PC-9 (cell line): ENCODE measurements at regions not wholly inside any gene's neighbourhood (a gene's known extent, or its start where the extent isn't known, plus 50 kb on each side); places are given as distances from the start of the nearest gene placed in this dataset.

ENCODE experiments used
- BruUV-seq: library from RNA; stranded (reverse); fragments of 400-500 nt; replicated peaks from 2 replicates; lab custom pipeline; 2021; lab: Mats Ljungman, UMichigan
- CTCF ChIA-PET: fragments of 300-600 bp; sonication (Branson Sonifier 250); formaldehyde crosslinking; loops from one replicate; lab custom pipeline; 2022; ENCODE audit warnings: antibody characterized with exemption; lab: Charles Lee
- POLR2A ChIA-PET: fragments of 300-600 bp; sonication (Branson Sonifier 250); formaldehyde crosslinking; loops from one replicate; lab custom pipeline; 2022; ENCODE audit warnings: antibody characterized with exemption; ENCODE audit not compliant: unreplicated experiment; lab: Charles Lee
- DNase-seq, 2 experiments: peaks; one replicate each; pipeline versions ENCODE4 v3.0.0 to v3.0.0-alpha.2; 2015 to 2022; ENCODE audit warnings: mixed read lengths in 1 of 2
- H2AFZ ChIP-seq: fragments of 200-600 bp; sonication (generic); 2 replicates; pipeline ENCODE4 v1.8.1; 2017; ENCODE audit warnings: antibody characterized with exemption
- H3F3A ChIP-seq: fragments of 200-600 bp; sonication (generic); 2 replicates; pipeline ENCODE4 v1.8.1; 2017; ENCODE audit warnings: antibody characterized with exemption, mild to moderate bottlenecking, low read depth; ENCODE audit not compliant: insufficient read depth
- H3K27ac ChIP-seq: fragments of 200-600 bp; sonication (generic); 2 replicates; pipeline ENCODE4 v1.6.1; 2016; ENCODE audit warnings: mixed run types
- H3K27me3 ChIP-seq: fragments of 200-600 bp; sonication (generic); 2 replicates; pipeline ENCODE4 v1.6.1; 2016; ENCODE audit warnings: low read depth, mixed run types; ENCODE audit not compliant: insufficient read depth
- H3K36me3 ChIP-seq: fragments of 200-600 bp; sonication (generic); 2 replicates; pipeline ENCODE4 v1.6.1; 2016; ENCODE audit warnings: low read depth, mixed run types
- H3K4me1 ChIP-seq: fragments of 200-600 bp; sonication (generic); replicated peaks from 2 replicates; pipeline ENCODE4 v1.6.1; 2016; ENCODE audit warnings: mixed run types; ENCODE audit not compliant: insufficient read depth
- H3K4me2 ChIP-seq: fragments of 200-600 bp; sonication (generic); 2 replicates; pipeline ENCODE4 v1.6.1; 2017; ENCODE audit warnings: mixed run types
- H3K4me3 ChIP-seq: fragments of 200-600 bp; sonication (generic); 2 replicates; pipeline ENCODE4 v1.6.1; 2016; ENCODE audit warnings: mixed run types
- H3K79me2 ChIP-seq: fragments of 200-600 bp; sonication (generic); 2 replicates; pipeline ENCODE4 v1.6.1; 2017; ENCODE audit warnings: low read depth, mixed run types
- H3K9me2 ChIP-seq: fragments of 200-600 bp; sonication (generic); 2 replicates; pipeline ENCODE4 v1.8.1; 2017; ENCODE audit warnings: mild to moderate bottlenecking; ENCODE audit not compliant: insufficient read depth
- H3K9me3 ChIP-seq: fragments of 200-600 bp; sonication (generic); 2 replicates; pipeline ENCODE4 v1.8.1; 2016; ENCODE audit warnings: low read depth; ENCODE audit not compliant: insufficient read depth
- H4K20me1 ChIP-seq: fragments of 200-600 bp; sonication (generic); 2 replicates; pipeline ENCODE4 v1.8.1; 2017; ENCODE audit not compliant: insufficient read depth
- CTCF ChIP-seq: fragments of 200-600 bp; sonication (generic); conservative IDR thresholded peaks from 2 replicates; pipeline ENCODE4 v1.6.1; 2017; ENCODE audit warnings: mixed run types, antibody characterized with exemption, mild to moderate bottlenecking, moderate library complexity
- EZH2 ChIP-seq: fragments of 200-600 bp; sonication (generic); IDR thresholded peaks from 2 replicates; pipeline ENCODE4 v1.8.0; 2017; ENCODE audit warnings: antibody characterized with exemption, low read depth
- intact Hi-C: fragments of 100-400 bp; cut with micrococcal nuclease; formaldehyde crosslinking; loops from one replicate; pipeline ENCODE4 v1.10.0; 2022; ENCODE audit not compliant: unreplicated experiment

GRCh38 chr2:142259356-142259755 lies 128.5 kb upstream of the LRP1B start:
- ChIA-PET POLR2A (no interaction called here), CTCF (no interaction called here)
- no peak overlapping the region for H3K27ac ChIP-seq
- H2AFZ ChIP-seq = no peak overlapping the region
- no peaks in the 10 kb centered on the region; the same call in 1 of the 2 replicates for H3K9me2 ChIP-seq
- DNase-seq = no peak
- no peaks in the 10 kb centered on the region for H3F3A ChIP-seq
- intact Hi-C loops = no loop called here
- H3K79me2 ChIP-seq = no peaks in the 10 kb centered on the region
- H3K36me3 ChIP-seq = no peaks in the 10 kb centered on the region
- no peaks in the 10 kb centered on the region for H3K27me3 ChIP-seq
- no TSS peak for BruUV-seq
- H3K4me1 ChIP-seq = no peaks in the 10 kb centered on the region
- H4K20me1 ChIP-seq = no peaks in the 10 kb centered on the region
- no peak overlapping the region for H3K4me3 ChIP-seq
- H3K9me3 ChIP-seq = no peaks in the 10 kb centered on the region
- TF ChIP-seq CTCF (no peak), EZH2 (no peak)
- no peak overlapping the region for H3K4me2 ChIP-seq

- ChIA-PET CTCF (no interaction called here), POLR2A (no interaction called here)
- H3K4me1 ChIP-seq = no peaks in the 10 kb centered on the region
Observed at GRCh38 chr2:142254031-142254430, 123.2 kb upstream of the LRP1B start.

GRCh38 chr2:142241016-142241415 lies 110.2 kb upstream of the LRP1B start:
- intact Hi-C loops = no loop called here
- H3K4me1 ChIP-seq = no peaks in the 10 kb centered on the region
- no peak overlapping the region for H2AFZ ChIP-seq
- H3K9me3 ChIP-seq = no peaks in the 10 kb centered on the region
- no peak overlapping the region for H3K27ac ChIP-seq
- ChIA-PET POLR2A (no interaction called here), CTCF (no interaction called here)
- no peak overlapping the region for H3K4me2 ChIP-seq
- no TSS peak for BruUV-seq
- H3K36me3 ChIP-seq = no peaks in the 10 kb centered on the region
- H3K4me3 ChIP-seq = no peak overlapping the region
- H3F3A ChIP-seq = no peaks in the 10 kb centered on the region; the same call in 1 of the 2 replicates
- TF ChIP-seq EZH2 = no peak
- no peaks in the 10 kb centered on the region for H3K27me3 ChIP-seq
- no peaks in the 10 kb centered on the region for H3K79me2 ChIP-seq
- peak in 1 of 2 experiments; percentile 36 for DNase-seq
- H3K9me2 ChIP-seq = peaks cover 5% of the 10 kb centered on the region
- no peaks in the 10 kb centered on the region for H4K20me1 ChIP-seq

More at GRCh38 chr2:142254031-142254430, 123.2 kb upstream of the LRP1B start:
- H3K9me3 ChIP-seq = no peaks in the 10 kb centered on the region
- H3K9me2 ChIP-seq = no peaks in the 10 kb centered on the region; the same call in 1 of the 2 replicates
- H3K4me2 ChIP-seq = no peak overlapping the region
- no TSS peak for BruUV-seq
- no peaks in the 10 kb centered on the region for H4K20me1 ChIP-seq
- DNase-seq = no peak
- no peaks in the 10 kb centered on the region for H3F3A ChIP-seq
- no peak overlapping the region for H3K4me3 ChIP-seq
- TF ChIP-seq CTCF (no peak), EZH2 (no peak)
- no peaks in the 10 kb centered on the region for H3K27me3 ChIP-seq
- H2AFZ ChIP-seq = no peak overlapping the region; the same call in 1 of the 2 replicates
- H3K79me2 ChIP-seq = no peaks in the 10 kb centered on the region
- H3K36me3 ChIP-seq = no peaks in the 10 kb centered on the region
- intact Hi-C loops = no loop called here
- no peak overlapping the region for H3K27ac ChIP-seq

- no peaks in the 10 kb centered on the region for H3K9me3 ChIP-seq
- H2AFZ ChIP-seq = peak overlapping the region; percentile 65; the same call in 1 of the 2 replicates
- POLR2A ChIA-PET = no interaction called here
- H3K4me3 ChIP-seq = no peak overlapping the region
- no peaks in the 10 kb centered on the region for H3K27me3 ChIP-seq
- H3K4me2 ChIP-seq = no peak overlapping the region
- no peaks in the 10 kb centered on the region for H4K20me1 ChIP-seq
- H3K79me2 ChIP-seq = no peaks in the 10 kb centered on the region
- no peak for DNase-seq
- H3K27ac ChIP-seq = no peak overlapping the region
- no peaks in the 10 kb centered on the region for H3K36me3 ChIP-seq
- no peak for TF ChIP-seq EZH2
- no peak for TF ChIP-seq CTCF
- intact Hi-C loops = no loop called here
- CTCF ChIA-PET = no interaction called here
- no peaks in the 10 kb centered on the region for H3F3A ChIP-seq
- peaks cover 5% of the 10 kb centered on the region for H3K9me2 ChIP-seq
- BruUV-seq = no TSS peak
- H3K4me1 ChIP-seq = no peaks in the 10 kb centered on the region
Observed at GRCh38 chr2:142236181-142236580, 105.4 kb upstream of the LRP1B start.
